ENCODE measurements at regions not wholly inside any gene's neighbourhood (a gene's known extent, or its start where the extent isn't known, plus 50 kb on each side); places are given as distances from the start of the nearest gene placed in this dataset.

DNA sequence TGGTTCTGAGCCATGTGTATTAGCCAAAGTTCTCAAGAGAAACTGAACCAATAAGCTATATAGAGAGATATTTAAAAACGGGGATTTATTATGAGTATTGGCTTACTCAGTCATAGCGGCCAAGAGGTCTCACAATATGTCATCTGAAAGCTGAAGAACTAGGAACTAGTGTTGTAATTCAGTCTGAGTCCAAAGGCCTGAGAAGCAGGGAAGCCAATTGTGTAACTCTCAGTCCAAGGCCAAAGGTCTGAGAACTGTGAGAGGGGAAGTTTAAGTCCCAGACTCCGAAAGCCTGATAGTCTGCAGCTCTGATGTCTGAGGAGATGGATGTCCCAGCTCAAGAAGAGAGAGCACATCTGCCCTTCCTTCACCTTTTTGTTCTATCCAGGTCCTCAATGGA lies 344.8 kb upstream of the USP15 start:
- Histone ChIP-seq H3K4me1 (ENCODE audit: control insufficient read depth, insufficient read depth, low read length) (no peaks in the 10 kb centered on the region), H3K4me3 (ENCODE audit: low read length) (no peak overlapping the region), H3K27me3 (ENCODE audit: control insufficient read depth, insufficient read depth, low read length) (no peaks in the 10 kb centered on the region), H3K27ac (ENCODE audit: low read length) (no peak overlapping the region), H3K9me3 (replicated peaks; ENCODE audit: control insufficient read depth, low read depth, low read length) (no peaks in the 10 kb centered on the region), H3K36me3 (ENCODE audit: control insufficient read depth, insufficient read depth, low read length) (no peaks in the 10 kb centered on the region)
- DNase-seq: no peak
- WGBS (ENCODE audit: insufficient coverage): 81% methylated on average over 3 of the region's 3 CpGs

GRCh38 chr12:61916831-61917230 lies 343.4 kb upstream of the USP15 start:
- no peaks in the 10 kb centered on the region for H3K4me1 ChIP-seq (ENCODE audit: control insufficient read depth, insufficient read depth, low read length)
- no peak for DNase-seq
- no peaks in the 10 kb centered on the region for H3K9me3 ChIP-seq (replicated peaks; ENCODE audit: control insufficient read depth, low read depth, low read length)
- no peak overlapping the region for H3K27ac ChIP-seq (ENCODE audit: low read length)
- WGBS (ENCODE audit: insufficient coverage): no CpG with 5 or more reads among the region's 1 CpG
- no peaks in the 10 kb centered on the region for H3K36me3 ChIP-seq (ENCODE audit: control insufficient read depth, insufficient read depth, low read length)
- no peaks in the 10 kb centered on the region for H3K27me3 ChIP-seq (ENCODE audit: control insufficient read depth, insufficient read depth, low read length)
- no peak overlapping the region for H3K4me3 ChIP-seq (ENCODE audit: low read length)

DNA sequence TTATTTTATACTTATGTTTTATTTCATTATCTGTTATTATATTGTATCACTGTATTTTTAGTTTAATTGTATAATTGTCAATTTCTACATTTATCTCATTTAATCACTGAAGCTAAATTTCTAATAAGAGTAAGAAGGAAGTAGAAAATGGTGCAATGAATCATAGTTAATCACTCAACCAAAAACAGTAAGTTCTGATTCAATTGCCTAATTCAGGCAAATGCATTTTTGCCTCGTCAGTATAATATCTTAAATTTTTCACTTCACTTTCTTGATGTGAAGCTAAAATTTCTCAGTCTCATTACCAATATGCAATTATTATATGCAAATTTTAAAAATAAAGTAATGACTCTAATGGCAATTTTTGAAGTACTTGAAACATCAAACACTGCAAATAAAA lies 340.5 kb upstream of the USP15 start:
- Histone ChIP-seq H3K27ac (ENCODE audit: low read length) (no peak overlapping the region), H3K27me3 (ENCODE audit: control insufficient read depth, insufficient read depth, low read length) (no peaks in the 10 kb centered on the region), H3K4me3 (ENCODE audit: low read length) (no peak overlapping the region), H3K9me3 (replicated peaks; ENCODE audit: control insufficient read depth, low read depth, low read length) (no peaks in the 10 kb centered on the region), H3K36me3 (ENCODE audit: control insufficient read depth, insufficient read depth, low read length) (no peaks in the 10 kb centered on the region), H3K4me1 (ENCODE audit: control insufficient read depth, insufficient read depth, low read length) (no peaks in the 10 kb centered on the region)
- WGBS (ENCODE audit: insufficient coverage): no CpG with 5 or more reads among the region's 1 CpG
- no peak for DNase-seq

DNA sequence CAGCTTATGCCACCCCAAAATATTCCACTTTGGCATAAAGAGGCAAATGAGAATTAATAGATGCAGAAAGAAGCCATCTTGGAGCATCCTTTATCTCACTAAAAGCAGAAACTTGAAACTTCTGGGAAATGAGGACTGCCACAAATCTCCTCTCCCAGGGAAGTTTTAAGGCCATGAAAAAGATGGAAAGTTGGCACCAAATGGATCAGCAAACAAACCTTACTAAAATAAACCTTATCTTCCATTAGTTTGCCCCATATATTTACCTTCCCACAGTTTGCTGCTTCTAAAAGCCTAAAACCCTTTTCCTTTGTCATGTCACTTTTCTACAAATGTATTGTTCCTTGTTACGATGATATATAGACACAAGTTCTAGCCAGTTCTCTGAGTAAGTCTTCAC lies 340.0 kb upstream of the USP15 start:
- no peaks in the 10 kb centered on the region for H3K9me3 ChIP-seq (replicated peaks; ENCODE audit: control insufficient read depth, low read depth, low read length)
- H3K27me3 ChIP-seq (ENCODE audit: control insufficient read depth, insufficient read depth, low read length): no peaks in the 10 kb centered on the region
- no peak overlapping the region for H3K27ac ChIP-seq (ENCODE audit: low read length)
- WGBS (ENCODE audit: insufficient coverage): no CpG with 5 or more reads among the region's 1 CpG
- no peak for DNase-seq
- H3K4me1 ChIP-seq (ENCODE audit: control insufficient read depth, insufficient read depth, low read length): no peaks in the 10 kb centered on the region
- H3K36me3 ChIP-seq (ENCODE audit: control insufficient read depth, insufficient read depth, low read length): no peaks in the 10 kb centered on the region
- no peak overlapping the region for H3K4me3 ChIP-seq (ENCODE audit: low read length)

GRCh38 chr12:61923152-61923551 lies 337.1 kb upstream of the USP15 start:
- DNase-seq: no peak
- Histone ChIP-seq H3K9me3 (replicated peaks; ENCODE audit: control insufficient read depth, low read depth, low read length) (no peaks in the 10 kb centered on the region), H3K27me3 (ENCODE audit: control insufficient read depth, insufficient read depth, low read length) (no peaks in the 10 kb centered on the region), H3K36me3 (ENCODE audit: control insufficient read depth, insufficient read depth, low read length) (no peaks in the 10 kb centered on the region), H3K27ac (ENCODE audit: low read length) (no peak overlapping the region), H3K4me1 (ENCODE audit: control insufficient read depth, insufficient read depth, low read length) (no peaks in the 10 kb centered on the region), H3K4me3 (ENCODE audit: low read length) (no peak overlapping the region)
- 43% methylated on average over 2 of the region's 3 CpGs for WGBS (ENCODE audit: insufficient coverage)

DNA sequence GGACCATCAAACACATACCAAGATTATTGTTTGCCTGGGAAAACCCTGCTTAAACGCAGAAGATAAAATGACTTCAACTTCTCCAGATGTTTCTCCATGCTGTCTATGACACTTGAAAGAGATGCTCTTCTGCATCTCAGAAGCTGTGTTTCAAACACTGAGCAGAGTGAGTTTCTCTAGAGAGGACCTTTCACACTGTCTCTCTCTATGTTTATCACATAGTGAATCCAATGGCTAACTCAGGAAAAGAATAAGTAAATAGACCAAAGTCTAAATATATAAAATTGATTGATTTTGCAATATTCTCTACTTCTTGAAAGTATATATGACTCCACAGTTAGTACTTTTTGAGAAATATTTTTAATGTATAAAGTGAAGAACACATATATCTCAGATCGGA lies 325.6 kb upstream of the USP15 start:
- H3K36me3 ChIP-seq (ENCODE audit: control insufficient read depth, insufficient read depth, low read length): no peaks in the 10 kb centered on the region
- H3K27ac ChIP-seq (ENCODE audit: low read length): no peak overlapping the region
- no CpG with 5 or more reads among the region's 2 CpGs for WGBS (ENCODE audit: insufficient coverage)
- no peak overlapping the region for H3K4me3 ChIP-seq (ENCODE audit: low read length)
- no peaks in the 10 kb centered on the region for H3K9me3 ChIP-seq (replicated peaks; ENCODE audit: control insufficient read depth, low read depth, low read length)
- no peaks in the 10 kb centered on the region for H3K27me3 ChIP-seq (ENCODE audit: control insufficient read depth, insufficient read depth, low read length)
- DNase-seq: no peak
- H3K4me1 ChIP-seq (ENCODE audit: control insufficient read depth, insufficient read depth, low read length): no peaks in the 10 kb centered on the region

DNA sequence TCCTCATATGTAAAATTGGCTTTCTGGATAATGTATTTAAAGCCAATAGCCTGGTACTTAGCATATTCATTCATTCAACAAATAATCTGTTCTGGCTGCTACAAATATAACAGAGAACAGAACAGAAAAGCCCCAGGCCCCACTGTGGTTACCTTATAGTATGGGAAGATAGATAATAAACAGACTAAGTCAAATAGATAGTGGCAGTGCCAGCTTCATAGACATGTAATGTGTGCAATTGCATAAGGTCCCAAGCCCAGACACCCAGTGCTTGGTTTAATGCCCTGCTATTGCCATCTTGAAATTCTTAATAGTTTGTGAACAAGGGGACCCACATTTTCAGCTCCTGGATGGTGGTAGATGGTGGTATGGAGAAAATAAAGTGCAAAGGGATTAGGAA lies 320.2 kb upstream of the USP15 start:
- DNase-seq: no peak
- no peak overlapping the region for H3K4me3 ChIP-seq (ENCODE audit: low read length)
- H3K36me3 ChIP-seq (ENCODE audit: control insufficient read depth, insufficient read depth, low read length): no peaks in the 10 kb centered on the region
- no peaks in the 10 kb centered on the region for H3K4me1 ChIP-seq (ENCODE audit: control insufficient read depth, insufficient read depth, low read length)
- H3K9me3 ChIP-seq (replicated peaks; ENCODE audit: control insufficient read depth, low read depth, low read length): no peaks in the 10 kb centered on the region
- H3K27me3 ChIP-seq (ENCODE audit: control insufficient read depth, insufficient read depth, low read length): no peaks in the 10 kb centered on the region
- H3K27ac ChIP-seq (ENCODE audit: low read length): no peak overlapping the region

GRCh38 chr12:61956545-61956944 lies 303.7 kb upstream of the USP15 start:
- Histone ChIP-seq H3K4me1 (ENCODE audit: control insufficient read depth, insufficient read depth, low read length) (no peaks in the 10 kb centered on the region), H3K27me3 (ENCODE audit: control insufficient read depth, insufficient read depth, low read length) (no peaks in the 10 kb centered on the region), H3K9me3 (replicated peaks; ENCODE audit: control insufficient read depth, low read depth, low read length) (no peaks in the 10 kb centered on the region), H3K4me3 (ENCODE audit: low read length) (no peak overlapping the region), H3K36me3 (ENCODE audit: control insufficient read depth, insufficient read depth, low read length) (no peaks in the 10 kb centered on the region), H3K27ac (ENCODE audit: low read length) (no peak overlapping the region)
- DNase-seq: no peak
- no CpG with 5 or more reads among the region's 1 CpG for WGBS (ENCODE audit: insufficient coverage)

- Histone ChIP-seq H3K4me1 (ENCODE audit: control insufficient read depth, insufficient read depth, low read length) (no peaks in the 10 kb centered on the region), H3K27ac (ENCODE audit: low read length) (no peak overlapping the region), H3K27me3 (ENCODE audit: control insufficient read depth, insufficient read depth, low read length) (no peaks in the 10 kb centered on the region), H3K9me3 (replicated peaks; ENCODE audit: control insufficient read depth, low read depth, low read length) (no peaks in the 10 kb centered on the region), H3K36me3 (ENCODE audit: control insufficient read depth, insufficient read depth, low read length) (no peaks in the 10 kb centered on the region), H3K4me3 (ENCODE audit: low read length) (no peak overlapping the region)
- WGBS (ENCODE audit: insufficient coverage): no CpG with 5 or more reads among the region's 1 CpG
- DNase-seq: no peak
These were observed 285.7 kb upstream of the USP15 start for GRCh38 chr12:61974461-61974860.

DNA sequence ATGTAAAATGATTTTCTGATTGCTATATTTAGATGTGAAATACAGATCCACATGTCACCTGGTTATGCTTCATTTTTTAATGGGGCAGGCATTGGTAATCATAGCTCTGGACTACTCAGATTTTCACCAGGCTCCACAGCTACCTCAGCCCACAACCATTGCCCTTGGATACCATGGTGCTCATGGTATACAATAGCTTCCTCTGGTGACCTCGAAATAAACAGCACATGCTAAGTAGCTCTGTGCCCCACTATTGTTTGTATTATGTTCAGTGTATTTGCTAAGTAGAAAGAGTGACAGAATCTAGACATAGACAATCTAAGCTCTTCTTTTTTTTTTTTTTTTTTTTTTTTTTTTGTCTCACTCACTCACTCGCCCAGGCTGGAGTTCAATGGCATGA lies 274.4 kb upstream of the USP15 start:
- Histone ChIP-seq H3K9me3 (replicated peaks; ENCODE audit: control insufficient read depth, low read depth, low read length) (no peaks in the 10 kb centered on the region), H3K4me3 (ENCODE audit: low read length) (no peak overlapping the region), H3K27ac (ENCODE audit: low read length) (no peak overlapping the region), H3K4me1 (ENCODE audit: control insufficient read depth, insufficient read depth, low read length) (no peaks in the 10 kb centered on the region), H3K36me3 (ENCODE audit: control insufficient read depth, insufficient read depth, low read length) (no peaks in the 10 kb centered on the region), H3K27me3 (ENCODE audit: control insufficient read depth, insufficient read depth, low read length) (no peaks in the 10 kb centered on the region)
- no peak for DNase-seq
- WGBS (ENCODE audit: insufficient coverage): no CpG with 5 or more reads among the region's 2 CpGs

- Histone ChIP-seq H3K27ac (ENCODE audit: low read length) (no peak overlapping the region), H3K27me3 (ENCODE audit: control insufficient read depth, insufficient read depth, low read length) (no peaks in the 10 kb centered on the region), H3K9me3 (replicated peaks; ENCODE audit: control insufficient read depth, low read depth, low read length) (no peaks in the 10 kb centered on the region), H3K36me3 (ENCODE audit: control insufficient read depth, insufficient read depth, low read length) (no peaks in the 10 kb centered on the region), H3K4me1 (ENCODE audit: control insufficient read depth, insufficient read depth, low read length) (no peaks in the 10 kb centered on the region), H3K4me3 (ENCODE audit: low read length) (no peak overlapping the region)
- 80% methylated on average over 1 of the region's 2 CpGs for whole genome bisulfite sequencing (ENCODE audit: insufficient coverage)
- DNase-seq: no peak
These were observed 273.0 kb upstream of the USP15 start for GRCh38 chr12:61987173-61987572.

Measured in muscle of leg (tissue), 3 donors.